ENCODE measurements at regions not wholly inside any gene's neighbourhood (a gene's known extent, or its start where the extent isn't known, plus 50 kb on each side); places are given as distances from the start of the nearest gene placed in this dataset.

DNA sequence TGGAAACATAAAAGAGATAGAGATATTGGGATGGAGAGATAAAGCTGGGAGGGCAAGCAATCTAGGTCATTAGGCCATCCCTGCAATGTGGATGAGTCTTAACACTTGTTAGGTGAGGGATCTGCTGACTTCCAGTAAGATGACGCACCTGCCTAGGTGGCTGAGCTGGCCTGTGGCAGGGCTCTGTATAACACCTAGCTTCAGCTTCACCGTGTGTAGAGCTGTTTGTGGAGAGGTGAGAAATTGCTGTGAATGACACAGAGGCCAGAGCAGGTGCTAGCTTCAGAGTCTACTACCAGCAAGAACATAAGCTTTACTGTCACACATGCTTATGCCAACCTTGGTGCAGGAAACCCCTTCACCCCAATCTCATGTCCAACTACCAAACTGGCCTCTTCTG, 1010.0 kb downstream of the TYW1 start:
- no peak for TF ChIP-seq POLR2A (IDR thresholded peaks at IDR 0.05)
- TF ChIP-seq, protein P1, sequence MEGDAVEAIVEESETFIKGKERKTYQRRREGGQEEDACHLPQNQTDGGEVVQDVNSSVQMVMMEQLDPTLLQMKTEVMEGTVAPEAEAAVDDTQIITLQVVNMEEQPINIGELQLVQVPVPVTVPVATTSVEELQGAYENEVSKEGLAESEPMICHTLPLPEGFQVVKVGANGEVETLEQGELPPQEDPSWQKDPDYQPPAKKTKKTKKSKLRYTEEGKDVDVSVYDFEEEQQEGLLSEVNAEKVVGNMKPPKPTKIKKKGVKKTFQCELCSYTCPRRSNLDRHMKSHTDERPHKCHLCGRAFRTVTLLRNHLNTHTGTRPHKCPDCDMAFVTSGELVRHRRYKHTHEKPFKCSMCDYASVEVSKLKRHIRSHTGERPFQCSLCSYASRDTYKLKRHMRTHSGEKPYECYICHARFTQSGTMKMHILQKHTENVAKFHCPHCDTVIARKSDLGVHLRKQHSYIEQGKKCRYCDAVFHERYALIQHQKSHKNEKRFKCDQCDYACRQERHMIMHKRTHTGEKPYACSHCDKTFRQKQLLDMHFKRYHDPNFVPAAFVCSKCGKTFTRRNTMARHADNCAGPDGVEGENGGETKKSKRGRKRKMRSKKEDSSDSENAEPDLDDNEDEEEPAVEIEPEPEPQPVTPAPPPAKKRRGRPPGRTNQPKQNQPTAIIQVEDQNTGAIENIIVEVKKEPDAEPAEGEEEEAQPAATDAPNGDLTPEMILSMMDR (IDR thresholded peaks at IDR 0.05): no peak
